OCI-LY7 (cell line): ENCODE measurements at regions not wholly inside any gene's neighbourhood (a gene's known extent, or its start where the extent isn't known, plus 50 kb on each side); places are given as distances from the start of the nearest gene placed in this dataset.

Experiments used
- BruUV-seq: library from RNA; stranded (reverse); fragments of 400-500 nt; replicated peaks from 2 replicates; lab custom pipeline; 2021; lab: Mats Ljungman, UMichigan
- CTCF ChIA-PET: fragments of 300-600 bp; sonication (Branson Sonifier 250); formaldehyde crosslinking; loops from one replicate; lab custom pipeline; 2022; ENCODE audit warnings: antibody characterized with exemption; ENCODE audit not compliant: unreplicated experiment; lab: Charles Lee
- POLR2A ChIA-PET: fragments of 300-600 bp; sonication (Branson Sonifier 250); formaldehyde crosslinking; loops from one replicate; lab custom pipeline; 2022; ENCODE audit warnings: antibody characterized with exemption; lab: Charles Lee
- DNase-seq: peaks from one replicate; pipeline ENCODE4 v3.0.0-alpha.2; 2015; ENCODE audit warnings: low spot score
- H2AFZ ChIP-seq: fragments of 200-600 bp; sonication (generic), shearing (Covaris generic); 2 replicates; pipeline ENCODE4 v1.6.1; 2014; ENCODE audit warnings: mild to moderate bottlenecking, antibody characterized with exemption, low read length, moderate library complexity
- H3K27ac ChIP-seq: fragments of 200-600 bp; sonication (generic); 2 replicates; pipeline ENCODE4 v1.5.1; 2014; ENCODE audit warnings: mixed run types, low read depth, mild to moderate bottlenecking, moderate library complexity, low read length, inconsistent platforms; ENCODE audit not compliant: poor library complexity, severe bottlenecking
- H3K36me3 ChIP-seq: fragments of 200-600 bp; sonication (generic); 2 replicates; pipeline ENCODE4 v1.6.1; 2014; ENCODE audit warnings: mild to moderate bottlenecking, antibody characterized with exemption, low read length, moderate library complexity, mixed read lengths; ENCODE audit not compliant: insufficient read depth
- H3K4me1 ChIP-seq: fragments of 200-600 bp; sonication (generic); 2 replicates; pipeline ENCODE4 v1.5.1; 2014; ENCODE audit warnings: mild to moderate bottlenecking, low read length; ENCODE audit not compliant: insufficient read depth, poor library complexity, severe bottlenecking
- H3K4me2 ChIP-seq: fragments of 200-600 bp; sonication (generic); 2 replicates; pipeline ENCODE4 v1.6.1; 2014; ENCODE audit warnings: mild to moderate bottlenecking, low read length
- H3K4me3 ChIP-seq: fragments of 200-600 bp; sonication (generic); 2 replicates; pipeline ENCODE4 v1.5.1; 2014; ENCODE audit warnings: mild to moderate bottlenecking, low read depth, low read length; ENCODE audit not compliant: poor library complexity, severe bottlenecking
- H3K79me2 ChIP-seq: fragments of 200-600 bp; sonication (generic); 2 replicates; pipeline ENCODE4 v1.6.1; 2016; ENCODE audit warnings: low read depth, mild to moderate bottlenecking, low read length, moderate library complexity, mixed read lengths; ENCODE audit not compliant: insufficient read depth
- H3K9me2 ChIP-seq: fragments of 200-600 bp; sonication (generic); 2 replicates; pipeline ENCODE4 v1.6.1; 2016; ENCODE audit warnings: mild to moderate bottlenecking, low read length, mixed read lengths; ENCODE audit not compliant: insufficient read depth
- H3K9me3 ChIP-seq: fragments of 200-600 bp; sonication (generic); 2 replicates; pipeline ENCODE4 v1.6.1; 2014; ENCODE audit warnings: mild to moderate bottlenecking, mixed run types, low read length, mixed read lengths
- H4K20me1 ChIP-seq: fragments of 200-600 bp; sonication (generic); 2 replicates; pipeline ENCODE4 v1.6.1; 2014; ENCODE audit warnings: mild to moderate bottlenecking, antibody characterized with exemption, low read length, moderate library complexity, mixed read lengths; ENCODE audit not compliant: insufficient read depth
- EZH2phosphoT487 ChIP-seq: fragments of 200-600 bp; sonication (generic); IDR thresholded peaks from 2 replicates; pipeline ENCODE4 v1.6.1; 2018; ENCODE audit warnings: low read depth, borderline replicate concordance, mild to moderate bottlenecking, mixed run types, antibody characterized with exemption, low read length, moderate library complexity, mixed read lengths
- intact Hi-C: fragments of 100-400 bp; cut with micrococcal nuclease; formaldehyde crosslinking; loops from one replicate; pipeline ENCODE4 v1.10.0; 2022; ENCODE audit not compliant: unreplicated experiment
- TF ChIP-seq, protein P1 (sequence below): fragments of 200-600 bp; sonication (generic); conservative IDR thresholded peaks from 2 replicates; pipeline ENCODE4 v1.5.1; 2014; ENCODE audit warnings: mild to moderate bottlenecking, antibody characterized with exemption, low read length, moderate library complexity, mixed read lengths

DNA sequence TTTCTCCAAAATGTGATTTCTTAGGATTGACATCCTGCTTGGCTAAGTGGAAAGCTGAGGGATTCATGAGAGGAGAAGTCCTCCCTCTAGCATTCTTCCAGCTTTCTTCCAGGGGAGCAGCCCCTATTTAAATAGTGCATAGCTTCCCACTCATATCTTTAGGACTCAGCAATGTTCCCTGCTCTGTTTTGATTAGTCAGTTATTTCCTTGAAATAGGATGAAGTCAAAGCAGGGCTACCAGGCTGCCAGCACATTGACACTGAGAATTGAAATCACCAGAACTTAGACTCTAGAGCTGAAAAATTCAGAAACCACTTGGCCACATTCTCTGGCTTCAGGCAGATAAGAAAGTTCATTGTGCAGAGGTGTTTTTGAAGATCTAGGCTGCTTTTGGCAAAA lies 74.7 kb upstream of the SMAD1 start:
- Histone ChIP-seq H3K9me2 (no peaks in the 10 kb centered on the region), H3K9me3 (no peaks in the 10 kb centered on the region), H3K4me1 (no peaks in the 10 kb centered on the region), H3K4me3 (no peak overlapping the region), H4K20me1 (no peaks in the 10 kb centered on the region), H3K79me2 (no peaks in the 10 kb centered on the region), H3K27ac (no peak overlapping the region), H2AFZ (no peak overlapping the region; the same call in 1 of the 2 replicates), H3K36me3 (no peaks in the 10 kb centered on the region), H3K4me2 (no peak overlapping the region)
- TF ChIP-seq, protein P1, sequence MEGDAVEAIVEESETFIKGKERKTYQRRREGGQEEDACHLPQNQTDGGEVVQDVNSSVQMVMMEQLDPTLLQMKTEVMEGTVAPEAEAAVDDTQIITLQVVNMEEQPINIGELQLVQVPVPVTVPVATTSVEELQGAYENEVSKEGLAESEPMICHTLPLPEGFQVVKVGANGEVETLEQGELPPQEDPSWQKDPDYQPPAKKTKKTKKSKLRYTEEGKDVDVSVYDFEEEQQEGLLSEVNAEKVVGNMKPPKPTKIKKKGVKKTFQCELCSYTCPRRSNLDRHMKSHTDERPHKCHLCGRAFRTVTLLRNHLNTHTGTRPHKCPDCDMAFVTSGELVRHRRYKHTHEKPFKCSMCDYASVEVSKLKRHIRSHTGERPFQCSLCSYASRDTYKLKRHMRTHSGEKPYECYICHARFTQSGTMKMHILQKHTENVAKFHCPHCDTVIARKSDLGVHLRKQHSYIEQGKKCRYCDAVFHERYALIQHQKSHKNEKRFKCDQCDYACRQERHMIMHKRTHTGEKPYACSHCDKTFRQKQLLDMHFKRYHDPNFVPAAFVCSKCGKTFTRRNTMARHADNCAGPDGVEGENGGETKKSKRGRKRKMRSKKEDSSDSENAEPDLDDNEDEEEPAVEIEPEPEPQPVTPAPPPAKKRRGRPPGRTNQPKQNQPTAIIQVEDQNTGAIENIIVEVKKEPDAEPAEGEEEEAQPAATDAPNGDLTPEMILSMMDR = no peak
- no peak for TF ChIP-seq EZH2phosphoT487
- no peak for DNase-seq
- intact Hi-C loops = no loop called here
- no TSS peak for BruUV-seq
- ChIA-PET POLR2A (no interaction called here), CTCF (no interaction called here)

DNA sequence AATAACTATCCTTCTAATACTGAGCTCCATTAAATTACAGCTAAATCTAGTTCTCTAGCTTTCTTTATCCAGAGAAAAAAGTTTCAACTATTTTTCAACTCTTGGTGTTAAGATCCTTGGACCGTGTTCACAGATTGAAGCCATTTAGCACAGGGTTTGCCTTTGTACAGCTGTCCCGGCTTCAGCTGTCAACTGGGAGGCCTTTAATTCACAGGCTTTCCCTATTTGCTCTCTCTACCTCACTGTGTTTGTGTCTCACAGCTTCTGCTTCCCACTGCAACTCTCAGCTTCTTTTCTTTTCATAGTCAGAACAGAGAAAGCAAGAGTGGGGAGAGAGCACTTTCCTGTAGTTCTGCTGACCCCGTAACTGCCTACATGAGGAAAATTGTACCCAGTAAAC lies 76.9 kb upstream of the SMAD1 start:
- no TSS peak for BruUV-seq
- Histone ChIP-seq H3K79me2 (no peaks in the 10 kb centered on the region), H2AFZ (peak overlapping the region; percentile 10; the same call in 1 of the 2 replicates), H3K4me3 (no peak overlapping the region), H4K20me1 (no peaks in the 10 kb centered on the region), H3K27ac (no peak overlapping the region), H3K36me3 (no peaks in the 10 kb centered on the region), H3K4me2 (no peak overlapping the region), H3K4me1 (no peaks in the 10 kb centered on the region), H3K9me2 (no peaks in the 10 kb centered on the region), H3K9me3 (no peaks in the 10 kb centered on the region)
- intact Hi-C loops = no loop called here
- DNase-seq = no peak
- no peak for TF ChIP-seq EZH2phosphoT487
- TF ChIP-seq, protein P1 = no peak
- POLR2A ChIA-PET = interaction anchor here (0.7 to 1.1 kb wide), 3 partner anchors 10 to 125 kb away, joined by 3 to 4 read pairs (median 3); no protein-coding TSS in a partner anchor
- CTCF ChIA-PET = no interaction called here

DNA sequence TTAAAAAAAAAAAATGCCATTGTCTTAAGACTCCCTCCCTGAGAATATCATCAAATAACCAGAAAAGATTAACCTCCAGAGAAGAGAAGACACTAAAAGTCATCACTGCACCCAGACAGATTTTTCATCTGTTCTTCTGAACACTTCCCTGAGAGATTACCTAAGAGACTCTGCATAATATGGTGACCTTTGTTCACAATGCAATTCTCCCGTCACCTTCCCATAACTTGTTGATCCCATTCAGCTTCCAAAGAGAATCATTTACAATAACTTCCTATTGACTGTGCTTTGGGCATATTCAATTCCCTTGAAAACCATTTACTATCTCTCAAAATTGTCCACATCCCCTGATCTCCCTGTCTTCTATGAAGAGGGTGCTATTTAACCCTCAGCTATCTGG lies 85.1 kb upstream of the SMAD1 start:
- ChIA-PET POLR2A (no interaction called here), CTCF (no interaction called here)
- no peak overlapping the region for H3K4me3 ChIP-seq
- H2AFZ ChIP-seq = no peak overlapping the region
- no peaks in the 10 kb centered on the region for H4K20me1 ChIP-seq
- TF ChIP-seq EZH2phosphoT487 = no peak
- TF ChIP-seq, protein P1 = no peak
- intact Hi-C loops = no loop called here
- no peaks in the 10 kb centered on the region for H3K9me3 ChIP-seq
- no peak overlapping the region for H3K4me2 ChIP-seq
- no peaks in the 10 kb centered on the region for H3K36me3 ChIP-seq
- H3K9me2 ChIP-seq = no peaks in the 10 kb centered on the region
- no peaks in the 10 kb centered on the region for H3K79me2 ChIP-seq
- DNase-seq = no peak
- H3K4me1 ChIP-seq = no peaks in the 10 kb centered on the region
- no peak overlapping the region for H3K27ac ChIP-seq
- no TSS peak for BruUV-seq
